Hepatocyte (in vitro differentiated cells): ENCODE measurements at regions not wholly inside any gene's neighbourhood (a gene's known extent, or its start where the extent isn't known, plus 50 kb on each side); places are given as distances from the start of the nearest gene placed in this dataset.

Source experiments
- CTCF ChIP-seq: fragments of 200-600 bp; sonication (generic); IDR thresholded peaks from 2 replicates; pipeline ENCODE4 v1.5.1; 2016; ENCODE audit warnings: antibody characterized with exemption, mild to moderate bottlenecking; ENCODE audit not compliant: poor library complexity
- EZH2 ChIP-seq: fragments of 200-600 bp; sonication (generic); IDR thresholded peaks from 2 replicates; pipeline ENCODE4 v1.6.1; 2016; ENCODE audit warnings: antibody characterized with exemption, mild to moderate bottlenecking, borderline replicate concordance

- TF ChIP-seq EZH2 (no peak), CTCF (no peak)
Observed at GRCh38 chr12:25653487-25654175, 100.5 kb upstream of the LMNTD1 start.
